ENCODE measurements at regions not wholly inside any gene's neighbourhood (a gene's known extent, or its start where the extent isn't known, plus 50 kb on each side); places are given as distances from the start of the nearest gene placed in this dataset.

- no peak overlapping the region for H3K4me3 ChIP-seq (ENCODE audit: low read depth, low read length)
Observed at GRCh38 chr10:71040846-71041605, 152.7 kb upstream of the PCBD1 start.

GRCh38 chr10:71042216-71042615, 153.9 kb upstream of the PCBD1 start:
- no peak overlapping the region for H3K4me3 ChIP-seq (ENCODE audit: low read depth, low read length)
- TF ChIP-seq CTCF (IDR thresholded peaks at IDR 0.05; ENCODE audit: insufficient read depth, low read depth, low read length): no peak
- DNase-seq (ENCODE audit: low read depth): no peak

More at GRCh38 chr10:71040846-71041605, 152.7 kb upstream of the PCBD1 start:
- DNase-seq (ENCODE audit: low read depth): no peak
- no peak for TF ChIP-seq CTCF (IDR thresholded peaks at IDR 0.05; ENCODE audit: insufficient read depth, low read depth, low read length)

- no peak overlapping the region for H3K4me3 ChIP-seq (ENCODE audit: low read depth, low read length)
- TF ChIP-seq CTCF (IDR thresholded peaks at IDR 0.05; ENCODE audit: insufficient read depth, low read depth, low read length): no peak
- DNase-seq (ENCODE audit: low read depth): no peak
Observed at GRCh38 chr10:71042699-71043098, 154.3 kb upstream of the PCBD1 start.

- no peak overlapping the region for H3K4me3 ChIP-seq (ENCODE audit: low read depth, low read length)
- DNase-seq (ENCODE audit: low read depth): no peak
- TF ChIP-seq CTCF (IDR thresholded peaks at IDR 0.05; ENCODE audit: insufficient read depth, low read depth, low read length): no peak
Observed at GRCh38 chr10:71043858-71044257, 155.5 kb upstream of the PCBD1 start.

GRCh38 chr10:71044720-71045119, 156.4 kb upstream of the PCBD1 start:
- no peak overlapping the region for H3K4me3 ChIP-seq (ENCODE audit: low read depth, low read length)
- no peak for TF ChIP-seq CTCF (IDR thresholded peaks at IDR 0.05; ENCODE audit: insufficient read depth, low read depth, low read length)
- DNase-seq (ENCODE audit: low read depth): no peak

- TF ChIP-seq CTCF (IDR thresholded peaks at IDR 0.05; ENCODE audit: insufficient read depth, low read depth, low read length): no peak
- DNase-seq (ENCODE audit: low read depth): no peak
- no peak overlapping the region for H3K4me3 ChIP-seq (ENCODE audit: low read depth, low read length)
Observed at GRCh38 chr10:71045204-71045809, 156.9 kb upstream of the PCBD1 start.

Measured in fibroblast of villous mesenchyme (primary cell).